Liver (tissue), 8 donors: ENCODE measurements at regions not wholly inside any gene's neighbourhood (a gene's known extent, or its start where the extent isn't known, plus 50 kb on each side); places are given as distances from the start of the nearest gene placed in this dataset.

Experiments
- DNase-seq: peaks from one replicate; pipeline ENCODE4 v3.0.0-alpha.2; 2017; ENCODE audit warnings: low spot score
- H3K27ac ChIP-seq, 2 donors: one replicate each; pipeline ENCODE4 v1.7.0; 2013; ENCODE audit warnings: inconsistent platforms in 2 of 2, low read length in 2 of 2, control low read depth in 1 of 2, low read depth in 1 of 2, mild to moderate bottlenecking in 1 of 2
- H3K27me3 ChIP-seq, 4 donors: one replicate each; pipeline versions ENCODE4 v1.6.1 to v1.7.0; 2013; ENCODE audit warnings: low read length in 3 of 4, inconsistent platforms in 1 of 4, mild to moderate bottlenecking in 1 of 4, moderate library complexity in 1 of 4; ENCODE audit not compliant: control insufficient read depth in 4 of 4, insufficient read depth in 4 of 4
- H3K36me3 ChIP-seq, 4 donors: one replicate each; pipeline versions ENCODE4 v1.6.1 to v1.7.0; 2013; ENCODE audit warnings: low read length in 3 of 4, mild to moderate bottlenecking in 3 of 4, low read depth in 1 of 4, moderate library complexity in 1 of 4; ENCODE audit not compliant: control insufficient read depth in 4 of 4, insufficient read depth in 3 of 4
- H3K4me1 ChIP-seq, 4 donors: one replicate each; pipeline versions ENCODE4 v1.6.1 to v1.7.0; 2013; ENCODE audit warnings: low read length in 3 of 4, mild to moderate bottlenecking in 3 of 4, moderate library complexity in 1 of 4; ENCODE audit not compliant: control insufficient read depth in 4 of 4, insufficient read depth in 4 of 4
- H3K4me3 ChIP-seq, 3 donors: one replicate each; pipeline versions ENCODE4 v1.6.1 to v1.7.0; 2013; ENCODE audit warnings: low read length in 3 of 3, control low read depth in 1 of 3, low read depth in 1 of 3, mild to moderate bottlenecking in 1 of 3
- H3K9ac ChIP-seq, 2 donors: one replicate each; pipeline ENCODE4 v1.7.0; 2013; ENCODE audit warnings: low read length in 2 of 2, mild to moderate bottlenecking in 2 of 2, moderate library complexity in 2 of 2, control low read depth in 1 of 2, low read depth in 1 of 2
- H3K9me3 ChIP-seq, 4 donors: one replicate each; pipeline versions ENCODE4 v1.6.1 to v1.7.0; 2013; ENCODE audit warnings: low read length in 3 of 4; ENCODE audit not compliant: control insufficient read depth in 4 of 4
- EGR1 ChIP-seq, 2 donors: IDR thresholded peaks; 2 replicates each; pipeline ENCODE4 v1.6.1; 2016 to 2018; ENCODE audit warnings: antibody characterized with exemption in 2 of 2, low read depth in 2 of 2
- FOXA1 ChIP-seq: IDR thresholded peaks from 2 replicates; pipeline ENCODE4 v1.6.1; 2016; ENCODE audit warnings: antibody characterized with exemption
- FOXA2 ChIP-seq: IDR thresholded peaks from 2 replicates; pipeline ENCODE4 v1.6.1; 2016; ENCODE audit warnings: antibody characterized with exemption
- GABPA ChIP-seq, 2 donors: IDR thresholded peaks in 1 of 2; conservative IDR thresholded peaks in 1 of 2; 2 replicates each; pipeline ENCODE4 v1.6.1; 2016; ENCODE audit warnings: antibody characterized with exemption in 2 of 2, mild to moderate bottlenecking in 1 of 2, moderate library complexity in 1 of 2
- HNF4A ChIP-seq, 2 donors: conservative IDR thresholded peaks; 2 replicates each; pipeline ENCODE4 v1.6.1; 2016; ENCODE audit warnings: antibody characterized with exemption in 2 of 2, mild to moderate bottlenecking in 2 of 2
- HNF4G ChIP-seq: IDR thresholded peaks from 2 replicates; pipeline ENCODE4 v1.6.1; 2016; ENCODE audit warnings: antibody characterized with exemption
- JUND ChIP-seq, 2 donors: IDR thresholded peaks; 2 replicates each; pipeline ENCODE4 v1.6.1; 2016; ENCODE audit warnings: antibody characterized with exemption in 2 of 2
- NR2F2 ChIP-seq: IDR thresholded peaks from 2 replicates; pipeline ENCODE4 v1.6.1; 2016; ENCODE audit warnings: antibody characterized with exemption
- RAD21 ChIP-seq, 2 donors: IDR thresholded peaks; 2 replicates each; pipeline ENCODE4 v1.6.1; 2016; ENCODE audit warnings: antibody characterized with exemption in 2 of 2, mild to moderate bottlenecking in 2 of 2
- RXRA ChIP-seq, 2 donors: IDR thresholded peaks; 2 replicates each; pipeline ENCODE4 v1.6.1; 2017 to 2018; ENCODE audit warnings: antibody characterized with exemption in 2 of 2, mild to moderate bottlenecking in 1 of 2
- SP1 ChIP-seq: IDR thresholded peaks from 2 replicates; pipeline ENCODE4 v1.6.1; 2018; ENCODE audit warnings: antibody characterized with exemption, mild to moderate bottlenecking
- TAF1 ChIP-seq: conservative IDR thresholded peaks from 2 replicates; pipeline ENCODE4 v1.6.1; 2016; ENCODE audit warnings: antibody characterized with exemption, mild to moderate bottlenecking
- YY1 ChIP-seq: IDR thresholded peaks from 2 replicates; pipeline ENCODE4 v1.6.1; 2016; ENCODE audit warnings: antibody characterized with exemption, mild to moderate bottlenecking
- WGBS: extraction: QIAGEN DNeasy Blood & Tissue Kit; methylation state at CpG from one replicate; pipeline ENCODE4 v1.1.7; 2013; 5-methylcytosine and 5-hydroxymethylcytosine counted together
- TF ChIP-seq, protein P1 (sequence below): IDR thresholded peaks from 2 replicates; pipeline ENCODE4 v1.6.1; 2016; ENCODE audit warnings: antibody characterized with exemption, mild to moderate bottlenecking
- TF ChIP-seq, protein P2 (sequence below): IDR thresholded peaks from 2 replicates; pipeline ENCODE4 v1.6.1; 2016; ENCODE audit warnings: antibody characterized with exemption
- TF ChIP-seq, protein P3 (sequence below): fragments of 150-350 bp; IDR thresholded peaks from 2 replicates; pipeline ENCODE4 v1.5.1; 2017; ENCODE audit warnings: improper control_type of control experiment, low read depth, low read length; ENCODE audit not compliant: missing input control
- TF ChIP-seq, protein P4 (sequence below): IDR thresholded peaks from 2 replicates; pipeline ENCODE4 v1.6.1; 2016; ENCODE audit warnings: antibody characterized with exemption
- donor health status: healthy.
- donor health status: healthy.
- donor health status: healthy.
- donor health status: healthy.
- donor health status: healthy.

DNA sequence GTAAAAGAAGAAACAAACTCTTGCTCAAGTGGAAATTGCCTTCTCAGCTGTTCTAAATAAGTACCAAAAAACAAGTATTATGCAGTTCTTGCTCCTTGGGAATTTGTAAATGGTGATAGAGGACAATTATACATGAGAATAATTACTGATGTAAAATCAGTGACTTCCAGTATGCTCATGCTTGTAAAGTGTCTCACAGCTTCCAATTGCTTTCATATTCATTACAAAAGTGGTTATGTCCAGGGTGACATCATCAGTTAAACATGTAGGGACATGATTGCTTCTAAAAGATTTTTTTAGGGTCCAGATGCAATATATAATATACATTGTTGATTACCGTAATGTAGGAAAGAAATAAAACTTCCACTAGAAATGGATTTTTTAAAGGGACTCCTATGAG lies 122.8 kb upstream of the B3GAT2 start:
- no peak for DNase-seq
- Histone ChIP-seq H3K36me3 (no peaks in the 10 kb centered on the region), H3K9ac (no peak overlapping the region), H3K4me3 (no peak overlapping the region), H3K9me3 (peaks cover 0 to 11% (median 5%) of the 10 kb centered on the region in 4 donors), H3K27ac (no peak overlapping the region), H3K27me3 (no peaks in the 10 kb centered on the region), H3K4me1 (peaks cover 0 to 13% (median 5%) of the 10 kb centered on the region in 4 donors)
- TF ChIP-seq RXRA (IDR thresholded peaks at IDR 0.05) = no peak
- TF ChIP-seq, protein P1, sequence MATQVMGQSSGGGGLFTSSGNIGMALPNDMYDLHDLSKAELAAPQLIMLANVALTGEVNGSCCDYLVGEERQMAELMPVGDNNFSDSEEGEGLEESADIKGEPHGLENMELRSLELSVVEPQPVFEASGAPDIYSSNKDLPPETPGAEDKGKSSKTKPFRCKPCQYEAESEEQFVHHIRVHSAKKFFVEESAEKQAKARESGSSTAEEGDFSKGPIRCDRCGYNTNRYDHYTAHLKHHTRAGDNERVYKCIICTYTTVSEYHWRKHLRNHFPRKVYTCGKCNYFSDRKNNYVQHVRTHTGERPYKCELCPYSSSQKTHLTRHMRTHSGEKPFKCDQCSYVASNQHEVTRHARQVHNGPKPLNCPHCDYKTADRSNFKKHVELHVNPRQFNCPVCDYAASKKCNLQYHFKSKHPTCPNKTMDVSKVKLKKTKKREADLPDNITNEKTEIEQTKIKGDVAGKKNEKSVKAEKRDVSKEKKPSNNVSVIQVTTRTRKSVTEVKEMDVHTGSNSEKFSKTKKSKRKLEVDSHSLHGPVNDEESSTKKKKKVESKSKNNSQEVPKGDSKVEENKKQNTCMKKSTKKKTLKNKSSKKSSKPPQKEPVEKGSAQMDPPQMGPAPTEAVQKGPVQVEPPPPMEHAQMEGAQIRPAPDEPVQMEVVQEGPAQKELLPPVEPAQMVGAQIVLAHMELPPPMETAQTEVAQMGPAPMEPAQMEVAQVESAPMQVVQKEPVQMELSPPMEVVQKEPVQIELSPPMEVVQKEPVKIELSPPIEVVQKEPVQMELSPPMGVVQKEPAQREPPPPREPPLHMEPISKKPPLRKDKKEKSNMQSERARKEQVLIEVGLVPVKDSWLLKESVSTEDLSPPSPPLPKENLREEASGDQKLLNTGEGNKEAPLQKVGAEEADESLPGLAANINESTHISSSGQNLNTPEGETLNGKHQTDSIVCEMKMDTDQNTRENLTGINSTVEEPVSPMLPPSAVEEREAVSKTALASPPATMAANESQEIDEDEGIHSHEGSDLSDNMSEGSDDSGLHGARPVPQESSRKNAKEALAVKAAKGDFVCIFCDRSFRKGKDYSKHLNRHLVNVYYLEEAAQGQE = no peak
- TF ChIP-seq JUND (IDR thresholded peaks at IDR 0.05) = no peak
- no peak for TF ChIP-seq FOXA1
- TF ChIP-seq HNF4G = no peak
- TF ChIP-seq, protein P2, sequence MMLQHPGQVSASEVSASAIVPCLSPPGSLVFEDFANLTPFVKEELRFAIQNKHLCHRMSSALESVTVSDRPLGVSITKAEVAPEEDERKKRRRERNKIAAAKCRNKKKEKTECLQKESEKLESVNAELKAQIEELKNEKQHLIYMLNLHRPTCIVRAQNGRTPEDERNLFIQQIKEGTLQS = no peak
- TF ChIP-seq YY1 = no peak
- no peak for TF ChIP-seq FOXA2
- TF ChIP-seq GABPA (IDR thresholded peaks at IDR 0.05 in 1 of 2, conservative IDR thresholded peaks at IDR 0.05 in 1 of 2) = no peak
- TF ChIP-seq NR2F2 = no peak
- TF ChIP-seq SP1 = no peak
- no peak for TF ChIP-seq HNF4A (conservative IDR thresholded peaks at IDR 0.05)
- no peak for TF ChIP-seq TAF1
- TF ChIP-seq, protein P3, sequence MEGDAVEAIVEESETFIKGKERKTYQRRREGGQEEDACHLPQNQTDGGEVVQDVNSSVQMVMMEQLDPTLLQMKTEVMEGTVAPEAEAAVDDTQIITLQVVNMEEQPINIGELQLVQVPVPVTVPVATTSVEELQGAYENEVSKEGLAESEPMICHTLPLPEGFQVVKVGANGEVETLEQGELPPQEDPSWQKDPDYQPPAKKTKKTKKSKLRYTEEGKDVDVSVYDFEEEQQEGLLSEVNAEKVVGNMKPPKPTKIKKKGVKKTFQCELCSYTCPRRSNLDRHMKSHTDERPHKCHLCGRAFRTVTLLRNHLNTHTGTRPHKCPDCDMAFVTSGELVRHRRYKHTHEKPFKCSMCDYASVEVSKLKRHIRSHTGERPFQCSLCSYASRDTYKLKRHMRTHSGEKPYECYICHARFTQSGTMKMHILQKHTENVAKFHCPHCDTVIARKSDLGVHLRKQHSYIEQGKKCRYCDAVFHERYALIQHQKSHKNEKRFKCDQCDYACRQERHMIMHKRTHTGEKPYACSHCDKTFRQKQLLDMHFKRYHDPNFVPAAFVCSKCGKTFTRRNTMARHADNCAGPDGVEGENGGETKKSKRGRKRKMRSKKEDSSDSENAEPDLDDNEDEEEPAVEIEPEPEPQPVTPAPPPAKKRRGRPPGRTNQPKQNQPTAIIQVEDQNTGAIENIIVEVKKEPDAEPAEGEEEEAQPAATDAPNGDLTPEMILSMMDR = no peak
- TF ChIP-seq EGR1 (IDR thresholded peaks at IDR 0.05; ENCODE audit: low read depth in 2 of 2) = no peak
- TF ChIP-seq, protein P4, sequence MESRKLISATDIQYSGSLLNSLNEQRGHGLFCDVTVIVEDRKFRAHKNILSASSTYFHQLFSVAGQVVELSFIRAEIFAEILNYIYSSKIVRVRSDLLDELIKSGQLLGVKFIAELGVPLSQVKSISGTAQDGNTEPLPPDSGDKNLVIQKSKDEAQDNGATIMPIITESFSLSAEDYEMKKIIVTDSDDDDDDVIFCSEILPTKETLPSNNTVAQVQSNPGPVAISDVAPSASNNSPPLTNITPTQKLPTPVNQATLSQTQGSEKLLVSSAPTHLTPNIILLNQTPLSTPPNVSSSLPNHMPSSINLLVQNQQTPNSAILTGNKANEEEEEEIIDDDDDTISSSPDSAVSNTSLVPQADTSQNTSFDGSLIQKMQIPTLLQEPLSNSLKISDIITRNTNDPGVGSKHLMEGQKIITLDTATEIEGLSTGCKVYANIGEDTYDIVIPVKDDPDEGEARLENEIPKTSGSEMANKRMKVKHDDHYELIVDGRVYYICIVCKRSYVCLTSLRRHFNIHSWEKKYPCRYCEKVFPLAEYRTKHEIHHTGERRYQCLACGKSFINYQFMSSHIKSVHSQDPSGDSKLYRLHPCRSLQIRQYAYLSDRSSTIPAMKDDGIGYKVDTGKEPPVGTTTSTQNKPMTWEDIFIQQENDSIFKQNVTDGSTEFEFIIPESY = no peak
- WGBS = 99% methylated on average over 1 of the region's 1 CpG

DNA sequence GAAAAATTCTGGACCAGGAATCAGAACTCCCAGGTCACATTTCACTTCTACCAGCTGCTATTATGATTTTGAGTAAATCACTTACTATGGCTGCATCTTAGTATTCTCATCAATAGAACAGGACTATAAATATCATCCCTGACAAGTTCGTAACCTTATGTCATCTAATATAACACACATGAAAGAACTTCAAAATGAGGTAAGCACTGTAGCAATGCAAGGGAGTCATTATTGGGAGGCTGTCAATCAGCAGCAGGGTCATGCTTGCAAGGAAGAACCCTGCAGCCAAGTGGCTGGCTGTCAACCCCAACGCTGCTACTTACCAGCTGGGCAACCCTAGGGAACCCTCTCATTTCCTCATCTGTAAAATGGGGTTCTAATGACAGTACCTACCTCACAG lies 123.3 kb upstream of the B3GAT2 start:
- no peak for DNase-seq
- Histone ChIP-seq H3K36me3 (no peaks in the 10 kb centered on the region), H3K9me3 (peaks cover 0 to 11% (median 5%) of the 10 kb centered on the region in 4 donors), H3K9ac (no peak overlapping the region), H3K27ac (no peak overlapping the region), H3K27me3 (no peaks in the 10 kb centered on the region), H3K4me3 (no peak overlapping the region), H3K4me1 (peaks cover 0 to 13% (median 5%) of the 10 kb centered on the region in 4 donors)
- TF ChIP-seq, protein P4 = no peak
- TF ChIP-seq RAD21 (IDR thresholded peaks at IDR 0.05) (no peak), HNF4G (no peak), TAF1 (no peak), NR2F2 (no peak), RXRA (IDR thresholded peaks at IDR 0.05) (no peak), FOXA1 (no peak), SP1 (no peak), JUND (IDR thresholded peaks at IDR 0.05) (no peak), GABPA (IDR thresholded peaks at IDR 0.05 in 1 of 2, conservative IDR thresholded peaks at IDR 0.05 in 1 of 2) (no peak)
- TF ChIP-seq, protein P3 = no peak
- TF ChIP-seq, protein P2 = no peak
- 87% methylated on average over 2 of the region's 2 CpGs for WGBS
